ENCODE measurements at regions not wholly inside any gene's neighbourhood (a gene's known extent, or its start where the extent isn't known, plus 50 kb on each side); places are given as distances from the start of the nearest gene placed in this dataset.
"Not testable (repeated sequence)": the region's sequence is repeated elsewhere in the genome, so short reads cannot be mapped to it uniquely, and the experiment has no call there.

DNA sequence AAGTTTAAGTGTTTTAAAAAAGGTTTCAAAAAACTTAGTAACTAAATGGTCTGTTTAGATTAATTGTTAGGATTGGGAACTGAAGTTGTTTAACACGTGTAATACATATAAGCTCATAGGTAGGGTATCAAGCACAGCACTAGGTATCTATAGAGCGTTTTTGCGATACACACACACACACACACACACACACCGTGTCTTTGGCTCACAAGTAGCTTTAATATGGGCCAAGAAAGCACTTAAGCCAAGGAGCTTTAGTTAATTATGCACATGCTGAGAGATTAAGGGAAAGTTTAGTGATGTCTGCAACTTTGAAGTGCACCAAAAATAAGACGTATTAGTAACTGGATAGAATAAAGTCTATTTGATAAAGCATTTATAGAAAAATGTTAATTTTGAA, 93.8 kb upstream of the CNTNAP2 start:
- no peak overlapping the region for H3K27ac Mint-ChIP-seq (ENCODE audit: unreplicated experiment)
- TF ChIP-seq, protein P1, sequence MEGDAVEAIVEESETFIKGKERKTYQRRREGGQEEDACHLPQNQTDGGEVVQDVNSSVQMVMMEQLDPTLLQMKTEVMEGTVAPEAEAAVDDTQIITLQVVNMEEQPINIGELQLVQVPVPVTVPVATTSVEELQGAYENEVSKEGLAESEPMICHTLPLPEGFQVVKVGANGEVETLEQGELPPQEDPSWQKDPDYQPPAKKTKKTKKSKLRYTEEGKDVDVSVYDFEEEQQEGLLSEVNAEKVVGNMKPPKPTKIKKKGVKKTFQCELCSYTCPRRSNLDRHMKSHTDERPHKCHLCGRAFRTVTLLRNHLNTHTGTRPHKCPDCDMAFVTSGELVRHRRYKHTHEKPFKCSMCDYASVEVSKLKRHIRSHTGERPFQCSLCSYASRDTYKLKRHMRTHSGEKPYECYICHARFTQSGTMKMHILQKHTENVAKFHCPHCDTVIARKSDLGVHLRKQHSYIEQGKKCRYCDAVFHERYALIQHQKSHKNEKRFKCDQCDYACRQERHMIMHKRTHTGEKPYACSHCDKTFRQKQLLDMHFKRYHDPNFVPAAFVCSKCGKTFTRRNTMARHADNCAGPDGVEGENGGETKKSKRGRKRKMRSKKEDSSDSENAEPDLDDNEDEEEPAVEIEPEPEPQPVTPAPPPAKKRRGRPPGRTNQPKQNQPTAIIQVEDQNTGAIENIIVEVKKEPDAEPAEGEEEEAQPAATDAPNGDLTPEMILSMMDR (IDR thresholded peaks at IDR 0.05), result no peak
- DNase-seq (ENCODE audit: extremely low spot score, unreplicated experiment), result no peak
- no peaks in the 10 kb centered on the region for H3K27me3 Mint-ChIP-seq (ENCODE audit: unreplicated experiment)
- no peaks in the 10 kb centered on the region for H3K36me3 Mint-ChIP-seq (ENCODE audit: unreplicated experiment)
- no peaks in the 10 kb centered on the region for H3K4me1 Mint-ChIP-seq (ENCODE audit: unreplicated experiment)
- H3K9me3 Mint-ChIP-seq (ENCODE audit: unreplicated experiment), result peaks cover 34% of the 10 kb centered on the region
- no peak overlapping the region for H3K4me3 Mint-ChIP-seq (ENCODE audit: unreplicated experiment)

DNA sequence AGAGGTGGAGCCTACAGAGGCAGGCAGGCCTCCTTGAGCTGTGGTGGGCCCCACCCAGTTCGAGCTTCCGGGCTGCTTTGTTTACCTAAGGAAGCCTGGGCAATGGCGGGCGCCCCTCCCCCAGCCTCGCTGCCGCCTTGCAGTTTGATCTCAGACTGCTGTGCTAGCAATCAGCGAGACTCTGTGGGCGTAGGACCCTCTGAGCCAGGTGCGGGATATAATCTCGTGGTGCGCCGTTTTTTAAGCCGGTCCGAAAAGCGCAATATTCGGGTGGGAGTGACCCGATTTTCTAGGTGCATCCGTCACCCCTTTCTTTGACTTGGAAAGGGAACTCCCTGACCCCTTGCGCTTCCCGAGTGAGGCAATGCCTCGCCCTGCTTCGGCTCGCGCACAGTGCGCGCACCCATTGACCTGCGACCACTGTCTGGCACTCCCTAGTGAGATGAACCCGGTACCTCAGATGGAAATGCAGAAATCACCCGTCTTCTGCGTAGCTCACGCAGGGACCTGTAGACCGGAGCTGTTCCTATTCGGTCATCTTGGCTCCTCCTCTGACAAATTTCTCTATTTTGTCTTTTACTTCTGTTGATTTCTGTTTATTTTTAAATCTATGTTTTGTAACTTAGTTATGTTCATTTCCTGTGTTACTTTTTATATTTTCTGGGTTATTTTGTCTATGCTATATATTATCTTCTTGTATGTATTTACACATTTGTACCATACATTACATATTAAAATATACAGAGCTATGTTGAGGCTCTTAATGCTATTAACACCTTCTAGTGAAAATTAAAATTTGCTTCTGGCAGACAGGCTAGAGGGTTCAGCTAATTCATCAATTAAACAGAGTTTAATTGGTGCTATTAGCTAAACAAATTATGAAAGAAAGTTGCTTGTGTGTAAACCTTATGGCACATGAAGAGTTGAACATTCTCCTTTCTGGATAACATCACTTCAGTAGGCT, 97.3 kb upstream of the CNTNAP2 start:
- not testable (repeated sequence) for H3K4me1 Mint-ChIP-seq (ENCODE audit: unreplicated experiment); H3K36me3 Mint-ChIP-seq (ENCODE audit: unreplicated experiment); H3K27me3 Mint-ChIP-seq (ENCODE audit: unreplicated experiment); H3K4me3 Mint-ChIP-seq (ENCODE audit: unreplicated experiment); DNase-seq (ENCODE audit: extremely low spot score, unreplicated experiment); H3K27ac Mint-ChIP-seq (ENCODE audit: unreplicated experiment)
- H3K9me3 Mint-ChIP-seq (ENCODE audit: unreplicated experiment), result peaks cover 19% of the 10 kb centered on the region

DNA sequence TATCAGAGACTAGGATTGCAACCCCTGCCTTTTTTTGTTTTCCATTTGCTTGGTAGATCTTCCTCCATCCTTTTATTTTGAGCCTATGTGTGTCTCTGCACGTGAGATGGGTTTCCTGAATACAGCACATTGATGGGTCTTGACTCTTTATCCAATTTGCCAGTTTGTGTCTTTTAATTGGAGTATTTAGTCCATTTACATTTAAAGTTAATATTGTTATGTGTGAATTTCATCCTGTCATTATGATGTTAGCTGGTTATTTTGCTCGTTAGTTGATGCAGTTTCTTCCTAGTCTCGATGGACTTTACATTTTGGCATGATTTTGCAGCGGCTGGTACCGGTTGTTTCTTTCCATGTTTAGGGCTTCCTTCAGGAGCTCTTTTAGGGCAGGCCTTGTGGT, 99.2 kb upstream of the CNTNAP2 start:
- not testable (repeated sequence) for H3K27ac Mint-ChIP-seq (ENCODE audit: unreplicated experiment); H3K4me3 Mint-ChIP-seq (ENCODE audit: unreplicated experiment); H3K36me3 Mint-ChIP-seq (ENCODE audit: unreplicated experiment); H3K27me3 Mint-ChIP-seq (ENCODE audit: unreplicated experiment); DNase-seq (ENCODE audit: extremely low spot score, unreplicated experiment); H3K4me1 Mint-ChIP-seq (ENCODE audit: unreplicated experiment)
- peaks cover 15% of the 10 kb centered on the region for H3K9me3 Mint-ChIP-seq (ENCODE audit: unreplicated experiment)

DNA sequence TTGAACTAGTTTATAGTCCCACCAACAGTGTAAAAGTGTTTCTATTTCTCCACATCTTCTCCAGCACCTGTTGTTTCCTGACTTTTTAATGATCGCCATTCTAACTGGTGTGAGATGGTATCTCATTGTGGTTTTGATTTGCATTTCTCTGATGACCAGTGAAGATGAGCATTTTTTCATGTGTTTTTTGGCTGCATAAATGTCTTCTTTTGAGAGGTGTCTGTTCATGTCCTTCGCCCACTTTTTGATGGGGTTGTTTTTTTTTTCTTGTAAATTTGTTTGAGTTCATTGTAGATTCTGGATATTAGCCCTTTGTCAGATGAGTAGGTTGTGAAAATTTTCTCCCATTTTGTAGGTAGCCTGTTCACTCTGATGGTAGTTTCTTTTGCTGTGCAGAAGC, 102.4 kb upstream of the CNTNAP2 start:
- H3K36me3 Mint-ChIP-seq (ENCODE audit: unreplicated experiment); H3K27ac Mint-ChIP-seq (ENCODE audit: unreplicated experiment); H3K4me1 Mint-ChIP-seq (ENCODE audit: unreplicated experiment); H3K27me3 Mint-ChIP-seq (ENCODE audit: unreplicated experiment); DNase-seq (ENCODE audit: extremely low spot score, unreplicated experiment); H3K4me3 Mint-ChIP-seq (ENCODE audit: unreplicated experiment): not testable (repeated sequence)
- peaks cover 10% of the 10 kb centered on the region for H3K9me3 Mint-ChIP-seq (ENCODE audit: unreplicated experiment)

DNA sequence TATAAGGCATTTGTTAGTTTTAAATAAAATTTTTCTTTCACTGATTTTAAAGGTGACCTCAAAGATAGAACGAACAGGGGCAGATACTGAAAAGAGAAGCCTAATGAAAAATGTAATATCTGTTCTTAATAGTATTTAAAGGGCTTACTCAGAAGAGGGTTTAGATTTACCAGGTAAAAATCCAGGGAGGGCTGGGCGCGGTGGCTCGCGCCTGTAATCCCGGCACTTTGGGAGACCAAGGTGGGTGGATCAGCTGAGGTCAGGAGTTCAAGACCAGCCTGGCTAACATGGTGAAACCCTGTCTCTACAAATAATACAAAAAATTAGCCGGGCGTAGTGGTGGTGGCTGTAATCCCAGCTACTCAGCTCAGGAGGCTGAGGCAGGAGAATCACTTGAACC, 108.3 kb upstream of the CNTNAP2 start:
- Mint-ChIP-seq H3K27me3 (ENCODE audit: unreplicated experiment) (no peaks in the 10 kb centered on the region), H3K27ac (ENCODE audit: unreplicated experiment) (no peak overlapping the region), H3K9me3 (ENCODE audit: unreplicated experiment) (peaks cover 13% of the 10 kb centered on the region), H3K36me3 (ENCODE audit: unreplicated experiment) (no peaks in the 10 kb centered on the region), H3K4me1 (ENCODE audit: unreplicated experiment) (no peaks in the 10 kb centered on the region), H3K4me3 (ENCODE audit: unreplicated experiment) (no peak overlapping the region)
- no peak for DNase-seq (ENCODE audit: extremely low spot score, unreplicated experiment)
- TF ChIP-seq, protein P1 (IDR thresholded peaks at IDR 0.05), result no peak

DNA sequence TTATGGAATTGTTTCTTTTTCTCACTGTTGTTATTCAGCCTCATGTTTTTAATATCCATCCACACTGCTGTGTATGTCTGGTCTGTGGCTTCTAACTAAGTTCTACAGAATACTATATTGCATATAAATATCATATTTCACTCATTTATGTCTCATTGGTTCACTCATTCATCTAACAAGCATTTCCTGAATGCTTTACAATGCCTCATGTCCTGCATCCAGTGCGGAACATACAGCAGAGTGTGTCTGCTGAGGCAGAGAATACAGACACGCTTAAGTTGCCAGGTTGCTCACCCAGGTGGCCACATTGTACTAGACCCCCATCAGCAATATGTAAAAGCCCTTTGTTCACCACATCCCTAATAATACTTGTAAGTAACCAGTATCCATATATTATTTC, 111.8 kb upstream of the CNTNAP2 start:
- Mint-ChIP-seq H3K27me3 (ENCODE audit: unreplicated experiment) (no peaks in the 10 kb centered on the region), H3K27ac (ENCODE audit: unreplicated experiment) (no peak overlapping the region), H3K4me3 (ENCODE audit: unreplicated experiment) (no peak overlapping the region), H3K36me3 (ENCODE audit: unreplicated experiment) (no peaks in the 10 kb centered on the region), H3K4me1 (ENCODE audit: unreplicated experiment) (no peaks in the 10 kb centered on the region), H3K9me3 (ENCODE audit: unreplicated experiment) (peaks cover 17% of the 10 kb centered on the region)
- TF ChIP-seq, protein P1 (IDR thresholded peaks at IDR 0.05), result no peak
- no peak for DNase-seq (ENCODE audit: extremely low spot score, unreplicated experiment)

All from osteocyte (in vitro differentiated cells).